Muscle layer of duodenum (tissue), 2 donors: ENCODE measurements at regions not wholly inside any gene's neighbourhood (a gene's known extent, or its start where the extent isn't known, plus 50 kb on each side); places are given as distances from the start of the nearest gene placed in this dataset.

ENCODE experiments used
- H3K27ac ChIP-seq: one replicate; pipeline ENCODE4 v1.7.0; 2013; ENCODE audit warnings: mild to moderate bottlenecking, low read length
- H3K27me3 ChIP-seq: one replicate; pipeline ENCODE4 v1.7.0; 2013; ENCODE audit warnings: low read depth, mild to moderate bottlenecking, control low read depth, low read length
- H3K36me3 ChIP-seq, 2 donors: one replicate each; pipeline ENCODE4 v1.7.0; 2013; ENCODE audit warnings: low read length in 2 of 2, control low read depth in 1 of 2, mild to moderate bottlenecking in 1 of 2; ENCODE audit not compliant: insufficient read depth in 2 of 2, control insufficient read depth in 1 of 2
- H3K4me1 ChIP-seq, 2 donors: one replicate each; pipeline ENCODE4 v1.7.0; 2013; ENCODE audit warnings: low read length in 2 of 2, mild to moderate bottlenecking in 2 of 2, control low read depth in 1 of 2, moderate library complexity in 1 of 2; ENCODE audit not compliant: insufficient read depth in 2 of 2, control insufficient read depth in 1 of 2
- H3K4me3 ChIP-seq, 2 donors: one replicate each; pipeline ENCODE4 v1.7.0; 2013; ENCODE audit warnings: low read length in 2 of 2, low read depth in 1 of 2, mild to moderate bottlenecking in 1 of 2
- H3K9me3 ChIP-seq, 2 donors: one replicate each; pipeline ENCODE4 v1.7.0; 2013; ENCODE audit warnings: low read length in 2 of 2, control low read depth in 1 of 2, mild to moderate bottlenecking in 1 of 2; ENCODE audit not compliant: control insufficient read depth in 1 of 2
- donor health status: healthy.

DNA sequence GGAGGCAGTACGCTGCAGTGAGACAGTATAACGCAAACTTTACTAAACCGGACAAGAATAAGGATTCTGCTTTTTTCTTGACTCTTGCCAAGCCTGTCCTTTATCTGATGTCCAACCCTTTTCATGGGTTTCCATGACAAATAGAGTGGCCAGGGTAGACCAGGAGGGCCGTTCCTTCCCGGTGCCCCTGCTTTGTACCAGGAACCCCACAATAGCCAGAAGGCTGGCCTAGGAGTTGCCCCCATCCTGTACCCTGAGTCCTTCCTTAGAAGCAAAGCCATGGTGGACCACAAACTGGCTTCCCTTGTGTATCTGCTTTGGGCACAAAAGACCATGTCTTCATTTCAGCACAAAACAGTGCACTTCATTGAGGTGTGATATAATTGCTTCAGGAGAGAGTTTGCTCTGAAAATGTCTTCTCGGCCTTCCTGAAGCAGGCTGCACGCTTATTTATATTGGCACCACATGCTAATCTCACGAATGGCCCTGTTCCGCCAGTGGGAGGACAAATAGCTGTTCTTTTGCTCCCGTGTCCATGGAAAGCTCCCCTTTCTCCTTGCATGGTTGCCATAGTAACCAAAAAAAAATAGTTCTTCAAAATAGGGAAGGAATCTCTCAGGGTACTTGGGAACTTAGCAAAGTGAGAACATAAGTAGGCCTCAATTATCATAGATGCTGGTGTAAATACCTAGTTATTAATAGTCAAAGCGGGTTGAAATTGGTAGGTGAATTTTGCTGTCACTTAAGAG is 222.1 kb downstream of the ZIC5 start:
- Histone ChIP-seq H3K4me1 (no peaks in the 10 kb centered on the region), H3K4me3 (no peak overlapping the region), H3K27ac (no peak overlapping the region), H3K9me3 (no peaks in the 10 kb centered on the region), H3K27me3 (no peaks in the 10 kb centered on the region), H3K36me3 (no peaks in the 10 kb centered on the region)

DNA sequence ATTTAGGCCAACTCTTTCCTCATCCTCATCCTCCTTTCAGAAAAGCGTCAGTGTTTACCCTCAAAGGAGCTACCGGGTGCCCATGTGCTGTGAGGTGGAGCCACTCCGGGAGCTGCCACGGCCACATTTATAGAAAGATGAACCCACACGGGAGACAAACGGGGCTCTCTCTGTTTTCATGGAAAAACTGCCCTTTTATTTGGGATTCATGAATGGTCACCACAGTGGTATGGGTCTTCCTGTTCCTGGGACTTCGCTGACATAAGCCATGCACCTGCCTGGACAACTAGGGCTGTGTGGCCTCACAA is 224.2 kb downstream of the ZIC5 start:
- H3K9me3 ChIP-seq = no peaks in the 10 kb centered on the region
- H3K27me3 ChIP-seq = no peaks in the 10 kb centered on the region
- no peaks in the 10 kb centered on the region for H3K36me3 ChIP-seq
- no peak overlapping the region for H3K27ac ChIP-seq
- no peaks in the 10 kb centered on the region for H3K4me1 ChIP-seq
- no peak overlapping the region for H3K4me3 ChIP-seq

GRCh38 chr13:99746637-99747402 is 224.7 kb downstream of the ZIC5 start:
- H3K9me3 ChIP-seq = no peaks in the 10 kb centered on the region
- H3K27ac ChIP-seq = no peak overlapping the region
- no peaks in the 10 kb centered on the region for H3K4me1 ChIP-seq
- no peak overlapping the region for H3K4me3 ChIP-seq
- no peaks in the 10 kb centered on the region for H3K36me3 ChIP-seq
- H3K27me3 ChIP-seq = no peaks in the 10 kb centered on the region

DNA sequence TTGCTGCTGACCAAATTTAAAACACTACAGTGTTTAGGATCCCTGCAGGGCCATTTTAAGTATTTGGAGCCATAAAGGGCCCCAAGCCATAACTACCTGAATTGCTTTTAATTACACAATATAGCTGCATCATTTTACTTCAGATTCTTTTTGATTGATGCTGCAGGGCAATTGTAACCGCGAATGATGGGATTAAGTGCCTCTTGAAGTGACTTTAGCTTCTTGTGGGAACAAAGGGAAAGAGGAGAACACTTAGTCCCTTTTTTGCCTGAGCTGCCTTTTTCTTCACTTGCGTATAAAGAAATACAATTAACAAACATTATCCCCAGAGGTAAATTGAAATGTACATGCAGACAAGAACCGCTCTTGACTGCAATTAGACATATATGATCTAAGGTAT is 228.5 kb downstream of the ZIC5 start:
- H3K27me3 ChIP-seq = no peaks in the 10 kb centered on the region
- H3K9me3 ChIP-seq = no peaks in the 10 kb centered on the region
- no peaks in the 10 kb centered on the region for H3K4me1 ChIP-seq
- no peak overlapping the region for H3K4me3 ChIP-seq
- H3K27ac ChIP-seq = no peak overlapping the region
- no peaks in the 10 kb centered on the region for H3K36me3 ChIP-seq

GRCh38 chr13:99741960-99742359 is 229.6 kb downstream of the ZIC5 start:
- Histone ChIP-seq H3K4me1 (no peaks in the 10 kb centered on the region), H3K27ac (no peak overlapping the region), H3K4me3 (no peak overlapping the region), H3K9me3 (no peaks in the 10 kb centered on the region), H3K36me3 (no peaks in the 10 kb centered on the region), H3K27me3 (no peaks in the 10 kb centered on the region)

- no peak overlapping the region for H3K27ac ChIP-seq
- no peaks in the 10 kb centered on the region for H3K27me3 ChIP-seq
- no peaks in the 10 kb centered on the region for H3K36me3 ChIP-seq
- no peaks in the 10 kb centered on the region for H3K4me1 ChIP-seq
- H3K4me3 ChIP-seq = no peak overlapping the region
- no peaks in the 10 kb centered on the region for H3K9me3 ChIP-seq
Measured at GRCh38 chr13:99740251-99740979, 231.2 kb downstream of the ZIC5 start.

DNA sequence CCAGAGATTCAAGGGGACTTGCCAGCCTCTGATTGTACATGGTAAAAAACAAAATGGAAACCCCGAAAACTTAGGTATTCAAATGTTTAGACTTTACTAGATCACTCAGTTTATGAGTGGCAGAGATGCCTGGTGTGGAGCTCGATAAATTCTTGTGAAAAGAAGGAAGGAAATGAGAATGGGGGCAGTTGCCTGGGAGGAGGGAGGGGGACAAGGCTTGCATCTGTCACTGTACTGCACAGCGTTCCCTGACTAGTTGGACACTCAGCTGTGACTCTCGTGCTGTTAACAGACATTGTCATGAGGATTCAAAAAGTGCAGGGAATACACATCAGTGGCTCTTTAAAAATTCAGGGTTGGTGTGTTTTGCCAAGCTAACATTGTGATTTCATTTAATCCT is 232.9 kb downstream of the ZIC5 start:
- Histone ChIP-seq H3K27ac (no peak overlapping the region), H3K4me3 (no peak overlapping the region), H3K9me3 (no peaks in the 10 kb centered on the region), H3K36me3 (no peaks in the 10 kb centered on the region), H3K4me1 (no peaks in the 10 kb centered on the region), H3K27me3 (no peaks in the 10 kb centered on the region)

- H3K36me3 ChIP-seq = no peaks in the 10 kb centered on the region
- no peaks in the 10 kb centered on the region for H3K27me3 ChIP-seq
- H3K9me3 ChIP-seq = no peaks in the 10 kb centered on the region
- no peaks in the 10 kb centered on the region for H3K4me1 ChIP-seq
- no peak overlapping the region for H3K4me3 ChIP-seq
- no peak overlapping the region for H3K27ac ChIP-seq
Measured at GRCh38 chr13:99737481-99738245, 233.9 kb downstream of the ZIC5 start.

DNA sequence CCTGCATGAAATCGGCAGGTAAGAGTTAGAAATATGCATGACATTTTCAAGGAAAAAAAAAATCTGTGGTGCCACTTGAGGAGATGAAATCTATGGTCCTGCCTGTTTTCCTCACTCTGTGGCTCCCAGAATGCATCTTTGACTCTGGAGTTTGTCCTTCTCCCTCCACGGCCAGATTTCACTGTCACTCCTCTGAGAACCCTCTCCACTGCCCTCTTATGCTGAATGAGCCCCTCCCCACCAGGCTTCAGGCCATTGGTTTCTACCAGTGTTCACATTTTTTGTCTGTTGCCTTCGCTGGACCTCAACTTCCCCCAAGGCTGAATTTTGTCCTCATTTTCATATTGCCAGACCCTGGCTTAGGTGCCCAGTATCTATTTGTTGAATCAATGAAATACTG is 235.0 kb downstream of the ZIC5 start:
- no peaks in the 10 kb centered on the region for H3K27me3 ChIP-seq
- H3K36me3 ChIP-seq = no peaks in the 10 kb centered on the region
- no peak overlapping the region for H3K27ac ChIP-seq
- H3K9me3 ChIP-seq = no peaks in the 10 kb centered on the region
- no peak overlapping the region for H3K4me3 ChIP-seq
- no peaks in the 10 kb centered on the region for H3K4me1 ChIP-seq

DNA sequence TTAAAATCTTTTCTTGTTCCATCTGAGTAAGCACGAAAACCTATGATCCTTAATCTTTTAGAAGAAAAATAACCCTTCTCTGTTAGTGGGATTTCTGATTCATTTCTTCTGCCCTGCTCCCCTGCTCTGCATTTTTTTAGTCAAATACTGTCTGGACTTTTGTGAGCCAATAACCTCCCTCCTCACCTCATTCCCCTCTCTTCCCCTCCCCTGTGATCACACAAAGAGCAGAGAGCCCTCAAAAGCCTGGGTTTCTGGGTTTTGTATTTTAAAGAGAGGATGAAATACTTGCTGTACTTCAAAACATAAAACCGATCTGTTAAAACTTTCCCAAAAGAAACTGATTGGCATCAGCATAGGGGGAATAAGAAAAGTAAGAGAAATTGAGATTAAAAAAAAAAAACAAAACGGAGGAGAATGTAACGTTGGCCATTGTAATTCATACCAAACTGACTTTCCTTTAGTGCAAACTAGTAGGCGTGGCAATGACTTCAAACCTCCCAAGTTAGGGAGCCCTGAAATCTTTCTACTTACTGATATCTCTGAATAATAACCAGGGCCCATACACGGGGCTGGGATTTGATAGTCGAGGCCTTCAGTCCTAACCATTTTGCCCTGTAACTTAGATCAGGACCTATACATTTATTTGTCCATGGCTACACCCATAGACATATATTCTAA is 232.9 kb downstream of the TM9SF2 start:
- no peaks in the 10 kb centered on the region for H3K27me3 ChIP-seq
- no peak overlapping the region for H3K4me3 ChIP-seq
- H3K27ac ChIP-seq = no peak overlapping the region
- H3K9me3 ChIP-seq = no peaks in the 10 kb centered on the region
- H3K4me1 ChIP-seq = no peaks in the 10 kb centered on the region
- H3K36me3 ChIP-seq = no peaks in the 10 kb centered on the region
